ENCODE measurements at regions not wholly inside any gene's neighbourhood (a gene's known extent, or its start where the extent isn't known, plus 50 kb on each side); places are given as distances from the start of the nearest gene placed in this dataset.
"Not testable (repeated sequence)": the region's sequence is repeated elsewhere in the genome, so short reads cannot be mapped to it uniquely, and the experiment has no call there.

DNA sequence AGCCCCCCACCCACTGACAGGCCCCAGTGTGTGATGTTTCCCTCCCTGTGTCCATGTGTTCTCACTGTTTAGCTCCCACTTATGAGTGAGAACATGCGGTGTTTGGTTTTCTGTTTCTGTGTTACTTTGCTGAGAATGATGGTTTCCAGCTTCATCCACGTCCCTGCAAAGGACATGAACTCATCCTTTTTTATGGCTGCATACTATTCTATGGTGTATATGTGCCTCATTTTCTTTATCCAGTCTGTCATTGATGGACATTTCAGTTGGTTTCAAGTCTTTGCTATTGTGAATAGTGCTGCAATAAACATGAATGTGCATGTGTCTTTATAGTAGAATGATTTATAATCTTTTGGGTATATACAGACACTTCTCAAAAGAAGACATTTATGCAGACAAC is 88.6 kb upstream of the EGFL6 start:
- TF ChIP-seq, protein P1, sequence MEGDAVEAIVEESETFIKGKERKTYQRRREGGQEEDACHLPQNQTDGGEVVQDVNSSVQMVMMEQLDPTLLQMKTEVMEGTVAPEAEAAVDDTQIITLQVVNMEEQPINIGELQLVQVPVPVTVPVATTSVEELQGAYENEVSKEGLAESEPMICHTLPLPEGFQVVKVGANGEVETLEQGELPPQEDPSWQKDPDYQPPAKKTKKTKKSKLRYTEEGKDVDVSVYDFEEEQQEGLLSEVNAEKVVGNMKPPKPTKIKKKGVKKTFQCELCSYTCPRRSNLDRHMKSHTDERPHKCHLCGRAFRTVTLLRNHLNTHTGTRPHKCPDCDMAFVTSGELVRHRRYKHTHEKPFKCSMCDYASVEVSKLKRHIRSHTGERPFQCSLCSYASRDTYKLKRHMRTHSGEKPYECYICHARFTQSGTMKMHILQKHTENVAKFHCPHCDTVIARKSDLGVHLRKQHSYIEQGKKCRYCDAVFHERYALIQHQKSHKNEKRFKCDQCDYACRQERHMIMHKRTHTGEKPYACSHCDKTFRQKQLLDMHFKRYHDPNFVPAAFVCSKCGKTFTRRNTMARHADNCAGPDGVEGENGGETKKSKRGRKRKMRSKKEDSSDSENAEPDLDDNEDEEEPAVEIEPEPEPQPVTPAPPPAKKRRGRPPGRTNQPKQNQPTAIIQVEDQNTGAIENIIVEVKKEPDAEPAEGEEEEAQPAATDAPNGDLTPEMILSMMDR (conservative IDR thresholded peaks at IDR 0.05) = not testable (repeated sequence)
- TF ChIP-seq ZFX (IDR thresholded peaks at IDR 0.05) = not testable (repeated sequence)
